K562 (cell line): ENCODE measurements at regions not wholly inside any gene's neighbourhood (a gene's known extent, or its start where the extent isn't known, plus 50 kb on each side); places are given as distances from the start of the nearest gene placed in this dataset.

Experiments used
- ATAC-seq: fragments of 200-7000 bp; cut with Tn5 transposase; 3 replicates; pipeline ENCODE4 v1.9.1; 2020; ENCODE audit warnings: moderate library complexity
- BruUV-seq: library from RNA; stranded (reverse); fragments of 400-500 nt; replicated peaks from 2 replicates; lab custom pipeline; 2021; lab: Mats Ljungman, UMichigan
- CTCF ChIA-PET: fragments of 300-600 bp; formaldehyde crosslinking; extraction: SDS; loops from one replicate; lab custom pipeline; 2021; ENCODE audit warnings: low intra/inter-chr PET ratio; lab: Yijun Ruan, JAX
- POLR2A ChIA-PET: fragments of 300-600, 350-650 bp; sonication (Branson Sonifier 250); formaldehyde crosslinking; extraction: SDS; loops from one replicate; lab custom pipeline; 2021; ENCODE audit warnings: antibody characterized with exemption, inconsistent platforms; lab: Yijun Ruan, JAX
- DNase-seq, 4 experiments: peaks; one replicate each; pipeline versions ENCODE4 v3.0.0 to v3.0.0-alpha.2; 2011 to 2018; ENCODE audit warnings: low spot score in 3 of 4, mixed read lengths in 3 of 4; ENCODE audit errors: extremely low read depth in 1 of 4
- FAIRE-seq: peaks from 2 replicates; lab custom pipeline; 2011; peaks lifted over from hg19 to GRCh38; lab: Jason Lieb, UNC
- H2AFZ ChIP-seq: 2 replicates; pipeline ENCODE4 v1.6.0; 2011; ENCODE audit warnings: low read depth, low read length, control low read depth, inconsistent platforms
- H3K27ac ChIP-seq: fragments of 200-600 bp; 3 replicates; pipeline ENCODE4 v1.8.0; 2011; ENCODE audit warnings: low read depth, mild to moderate bottlenecking, control low read depth, inconsistent platforms, low read length, moderate library complexity, mixed read lengths; ENCODE audit errors: extremely low read depth
- H3K27me3 ChIP-seq, 2 experiments: fragments of 300-600 bp in 1 of 2; 2 replicates in 1 of 2; 3 replicates in 1 of 2; pipeline versions ENCODE4 v1.6.0 to v1.8.0; 2011; ENCODE audit warnings: inconsistent platforms in 2 of 2, low read length in 2 of 2, mild to moderate bottlenecking in 1 of 2, mixed read lengths in 1 of 2, moderate library complexity in 1 of 2; ENCODE audit not compliant: control insufficient read depth in 2 of 2, insufficient read depth in 2 of 2
- H3K36me3 ChIP-seq: fragments of 300-600 bp; 3 replicates; pipeline ENCODE4 v1.8.0; 2011; ENCODE audit warnings: mild to moderate bottlenecking, low read length, inconsistent platforms; ENCODE audit not compliant: control insufficient read depth, insufficient read depth
- H3K4me1 ChIP-seq, 2 experiments: fragments of 200-600 bp in 1 of 2; replicated peaks in 1 of 2; 2 replicates in 1 of 2; 3 replicates in 1 of 2; pipeline versions ENCODE4 v1.5.1 to v1.8.0; 2011; ENCODE audit warnings: inconsistent platforms in 2 of 2, low read length in 2 of 2, mild to moderate bottlenecking in 1 of 2, mixed read lengths in 1 of 2, moderate library complexity in 1 of 2; ENCODE audit not compliant: control insufficient read depth in 2 of 2, insufficient read depth in 2 of 2
- H3K4me2 ChIP-seq: 2 replicates; pipeline ENCODE4 v1.6.1; 2011; ENCODE audit warnings: low read length, control low read depth, inconsistent platforms, mixed read lengths; ENCODE audit not compliant: insufficient read depth
- H3K4me3 ChIP-seq: fragments of 200-600 bp; sonication (generic), shearing (Covaris generic); 2 replicates; pipeline ENCODE4 v1.5.1; 2016; ENCODE audit warnings: control low read depth, inconsistent platforms
- H3K79me2 ChIP-seq: fragments of 200-600 bp; 3 replicates; pipeline ENCODE4 v1.8.0; 2011; ENCODE audit warnings: low read length, inconsistent platforms; ENCODE audit not compliant: control insufficient read depth, insufficient read depth
- H3K9ac ChIP-seq, 2 experiments: 2 replicates each; pipeline versions ENCODE4 v1.6.0 to v1.6.1; 2011; ENCODE audit warnings: low read depth in 2 of 2, low read length in 2 of 2, control low read depth in 1 of 2, inconsistent platforms in 1 of 2, mild to moderate bottlenecking in 1 of 2, mixed read lengths in 1 of 2; ENCODE audit not compliant: insufficient read depth in 1 of 2
- H3K9me1 ChIP-seq: one replicate; pipeline ENCODE4 v1.6.0; 2011; ENCODE audit warnings: inconsistent platforms, mild to moderate bottlenecking, low read length, moderate library complexity; ENCODE audit not compliant: control insufficient read depth, insufficient read depth
- H3K9me3 ChIP-seq: replicated peaks from 2 replicates; pipeline ENCODE4 v1.5.1; 2011; ENCODE audit warnings: low read depth, low read length, inconsistent platforms; ENCODE audit not compliant: control insufficient read depth, insufficient read depth
- H4K20me1 ChIP-seq: replicated peaks from 2 replicates; pipeline ENCODE4 v1.6.1; 2011; ENCODE audit warnings: low read length, inconsistent platforms, mixed read lengths; ENCODE audit not compliant: control insufficient read depth, insufficient read depth
- BRD9 ChIP-seq: fragments of 450-650 bp; IDR thresholded peaks from 2 replicates; pipeline ENCODE4 v1.6.1; 2018; ENCODE audit warnings: low read depth; ENCODE audit not compliant: partially characterized antibody
- JUND ChIP-seq, 2 experiments: IDR thresholded peaks; 2 replicates in 1 of 2; 3 replicates in 1 of 2; pipeline ENCODE4 v1.6.1; 2011; ENCODE audit warnings: borderline replicate concordance in 2 of 2, low read depth in 2 of 2, low read length in 2 of 2, improper control_type of control experiment in 1 of 2, missing biosample characterization in 1 of 2, missing genetic modification characterization in 1 of 2, missing genetic modification reagents in 1 of 2
- KLF6 ChIP-seq: fragments of 250-450 bp; sonication (Bioruptor Pico); IDR thresholded peaks from 2 replicates; pipeline ENCODE4 v1.4.0; 2020; ENCODE audit warnings: mild to moderate bottlenecking, moderate library complexity, borderline replicate concordance
- MGA ChIP-seq: fragments of 450-650 bp; IDR thresholded peaks from 2 replicates; pipeline ENCODE4 v1.6.1; 2016; ENCODE audit warnings: mild to moderate bottlenecking, moderate library complexity
- WHSC1 ChIP-seq: IDR thresholded peaks from one replicate; pipeline ENCODE4 v1.6.1; 2012; ENCODE audit warnings: low read length, control low read depth, inconsistent platforms
- ZNF431 ChIP-seq: sonication (generic); formaldehyde crosslinking; IDR thresholded peaks from 2 replicates; pipeline ENCODE4 v1.8.0; 2022; ENCODE audit warnings: mild to moderate bottlenecking, missing genetic modification reagents
- WGBS: fragments of 100-300 bp; shearing (Covaris generic); methylation state at CpG from one replicate; pipeline ENCODE4 v1.1.6; 2016; ENCODE audit warnings: low coverage, mixed read lengths; ENCODE audit not compliant: insufficient coverage; ENCODE audit errors: missing lambda C conversion rate; 5-methylcytosine and 5-hydroxymethylcytosine counted together
- in situ Hi-C: fragments of 300-500 bp; cut with MboI; formaldehyde crosslinking; loops from 4 replicates; pipeline ENCODE4 v1.15.0; 2018; ENCODE audit warnings: inconsistent platforms, mixed read lengths
- intact Hi-C: fragments of 100-400 bp; cut with micrococcal nuclease; formaldehyde crosslinking; loops from 2 replicates; pipeline ENCODE4 v1.14.2; 2022
- TF ChIP-seq, protein P1 (sequence below): fragments of 450-650 bp; formaldehyde crosslinking; IDR thresholded peaks from 2 replicates; pipeline ENCODE4 v1.4.0; 2022; ENCODE audit warnings: missing genetic modification characterization

DNA sequence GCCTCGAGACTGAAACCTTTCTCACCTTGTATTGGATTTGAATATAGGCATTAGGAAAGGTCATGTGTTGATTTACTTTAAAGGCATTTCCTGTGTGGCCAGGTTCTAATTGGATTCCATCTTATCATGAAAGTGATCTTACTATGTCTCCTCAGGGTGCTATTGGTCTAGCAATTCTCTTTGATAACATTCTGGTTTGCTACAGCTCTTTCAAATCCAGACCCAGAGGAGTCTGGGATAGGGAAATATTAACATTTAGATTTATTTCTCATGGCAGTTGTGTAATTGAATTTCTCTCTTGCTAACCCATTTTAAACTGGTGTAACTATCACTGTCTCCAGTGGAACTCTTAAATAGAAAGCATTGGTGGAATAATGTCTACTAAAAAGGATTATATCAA lies 69.9 kb upstream of the NMUR2 start:
- ATAC-seq: no peak
- no TSS peak for BruUV-seq
- TF ChIP-seq, protein P1, sequence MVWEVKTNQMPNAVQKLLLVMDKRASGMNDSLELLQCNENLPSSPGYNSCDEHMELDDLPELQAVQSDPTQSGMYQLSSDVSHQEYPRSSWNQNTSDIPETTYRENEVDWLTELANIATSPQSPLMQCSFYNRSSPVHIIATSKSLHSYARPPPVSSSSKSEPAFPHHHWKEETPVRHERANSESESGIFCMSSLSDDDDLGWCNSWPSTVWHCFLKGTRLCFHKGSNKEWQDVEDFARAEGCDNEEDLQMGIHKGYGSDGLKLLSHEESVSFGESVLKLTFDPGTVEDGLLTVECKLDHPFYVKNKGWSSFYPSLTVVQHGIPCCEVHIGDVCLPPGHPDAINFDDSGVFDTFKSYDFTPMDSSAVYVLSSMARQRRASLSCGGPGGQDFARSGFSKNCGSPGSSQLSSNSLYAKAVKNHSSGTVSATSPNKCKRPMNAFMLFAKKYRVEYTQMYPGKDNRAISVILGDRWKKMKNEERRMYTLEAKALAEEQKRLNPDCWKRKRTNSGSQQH (CRISPR knock-in tag): no peak
- no peak for TF ChIP-seq WHSC1
- no peak for TF ChIP-seq MGA
- no peak for TF ChIP-seq BRD9
- TF ChIP-seq JUND (IDR thresholded peaks at IDR 0.05; ENCODE audit: borderline replicate concordance, low read depth, low read length): no peak
- TF ChIP-seq JUND (tag; IDR thresholded peaks at IDR 0.05; ENCODE audit: borderline replicate concordance, low read depth, low read length): no peak
- no peak for TF ChIP-seq KLF6
- TF ChIP-seq ZNF431: no peak

More for the DNA sequence above, 69.9 kb upstream of the NMUR2 start:
- DNase-seq: no peak
- no peaks in the 10 kb centered on the region for H4K20me1 ChIP-seq
- H3K9ac ChIP-seq: no peak overlapping the region
- no peaks in the 10 kb centered on the region for H3K9me1 ChIP-seq
- no peaks in the 10 kb centered on the region for H3K9me3 ChIP-seq
- in situ Hi-C loops: no loop called here
- no peak for FAIRE-seq
- no peak overlapping the region for H3K27ac ChIP-seq
- no peak overlapping the region for H2AFZ ChIP-seq
- 0% methylated on average over 1 of the region's 1 CpG for WGBS
- H3K4me3 ChIP-seq: no peak overlapping the region
- no peaks in the 10 kb centered on the region for H3K27me3 ChIP-seq
- H3K4me2 ChIP-seq: no peak overlapping the region
- intact Hi-C loops: no loop called here
- CTCF ChIA-PET: no interaction called here
- no peaks in the 10 kb centered on the region for H3K79me2 ChIP-seq
- POLR2A ChIA-PET: no interaction called here
- H3K4me1 ChIP-seq: no peaks in the 10 kb centered on the region
- no peaks in the 10 kb centered on the region for H3K36me3 ChIP-seq
